ENCODE measurements at regions not wholly inside any gene's neighbourhood (a gene's known extent, or its start where the extent isn't known, plus 50 kb on each side); places are given as distances from the start of the nearest gene placed in this dataset.

- TF ChIP-seq ZBED4 (CRISPR knock-in tag; IDR thresholded peaks at IDR 0.05; ENCODE audit: borderline replicate concordance) (no peak), ZNF607 (CRISPR knock-in tag; IDR thresholded peaks at IDR 0.05; ENCODE audit: borderline replicate concordance) (no peak), NONO (IDR thresholded peaks at IDR 0.05) (no peak), NONO (CRISPR knock-in tag; conservative IDR thresholded peaks at IDR 0.05) (0 out of 2 replicates have a peak, but pooled peaks have one; percentile 32), E2F1 (CRISPR knock-in tag; IDR thresholded peaks at IDR 0.05) (no peak), ELF1 (CRISPR knock-in tag; IDR thresholded peaks at IDR 0.05) (no peak), ZNF234 (CRISPR knock-in tag; conservative IDR thresholded peaks at IDR 0.05) (no peak), ZNF782 (CRISPR knock-in tag; IDR thresholded peaks at IDR 0.05; ENCODE audit: borderline replicate concordance) (no peak), ZNF672 (CRISPR knock-in tag; IDR thresholded peaks at IDR 0.05) (no peak), CEBPZ (IDR thresholded peaks at IDR 0.05; ENCODE audit: low read length) (no peak)
- TF ChIP-seq, protein P1, sequence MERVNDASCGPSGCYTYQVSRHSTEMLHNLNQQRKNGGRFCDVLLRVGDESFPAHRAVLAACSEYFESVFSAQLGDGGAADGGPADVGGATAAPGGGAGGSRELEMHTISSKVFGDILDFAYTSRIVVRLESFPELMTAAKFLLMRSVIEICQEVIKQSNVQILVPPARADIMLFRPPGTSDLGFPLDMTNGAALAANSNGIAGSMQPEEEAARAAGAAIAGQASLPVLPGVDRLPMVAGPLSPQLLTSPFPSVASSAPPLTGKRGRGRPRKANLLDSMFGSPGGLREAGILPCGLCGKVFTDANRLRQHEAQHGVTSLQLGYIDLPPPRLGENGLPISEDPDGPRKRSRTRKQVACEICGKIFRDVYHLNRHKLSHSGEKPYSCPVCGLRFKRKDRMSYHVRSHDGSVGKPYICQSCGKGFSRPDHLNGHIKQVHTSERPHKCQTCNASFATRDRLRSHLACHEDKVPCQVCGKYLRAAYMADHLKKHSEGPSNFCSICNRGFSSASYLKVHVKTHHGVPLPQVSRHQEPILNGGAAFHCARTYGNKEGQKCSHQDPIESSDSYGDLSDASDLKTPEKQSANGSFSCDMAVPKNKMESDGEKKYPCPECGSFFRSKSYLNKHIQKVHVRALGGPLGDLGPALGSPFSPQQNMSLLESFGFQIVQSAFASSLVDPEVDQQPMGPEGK (CRISPR knock-in tag; IDR thresholded peaks at IDR 0.05), result 0 out of 2 replicates have a peak, but pooled peaks have one; percentile 38
- TF ChIP-seq, protein P2, sequence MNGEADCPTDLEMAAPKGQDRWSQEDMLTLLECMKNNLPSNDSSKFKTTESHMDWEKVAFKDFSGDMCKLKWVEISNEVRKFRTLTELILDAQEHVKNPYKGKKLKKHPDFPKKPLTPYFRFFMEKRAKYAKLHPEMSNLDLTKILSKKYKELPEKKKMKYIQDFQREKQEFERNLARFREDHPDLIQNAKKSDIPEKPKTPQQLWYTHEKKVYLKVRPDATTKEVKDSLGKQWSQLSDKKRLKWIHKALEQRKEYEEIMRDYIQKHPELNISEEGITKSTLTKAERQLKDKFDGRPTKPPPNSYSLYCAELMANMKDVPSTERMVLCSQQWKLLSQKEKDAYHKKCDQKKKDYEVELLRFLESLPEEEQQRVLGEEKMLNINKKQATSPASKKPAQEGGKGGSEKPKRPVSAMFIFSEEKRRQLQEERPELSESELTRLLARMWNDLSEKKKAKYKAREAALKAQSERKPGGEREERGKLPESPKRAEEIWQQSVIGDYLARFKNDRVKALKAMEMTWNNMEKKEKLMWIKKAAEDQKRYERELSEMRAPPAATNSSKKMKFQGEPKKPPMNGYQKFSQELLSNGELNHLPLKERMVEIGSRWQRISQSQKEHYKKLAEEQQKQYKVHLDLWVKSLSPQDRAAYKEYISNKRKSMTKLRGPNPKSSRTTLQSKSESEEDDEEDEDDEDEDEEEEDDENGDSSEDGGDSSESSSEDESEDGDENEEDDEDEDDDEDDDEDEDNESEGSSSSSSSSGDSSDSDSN (CRISPR knock-in tag; IDR thresholded peaks at IDR 0.05), result peak; percentile 24; the same call in 1 of the 2 replicates
- TF ChIP-seq, protein P3, sequence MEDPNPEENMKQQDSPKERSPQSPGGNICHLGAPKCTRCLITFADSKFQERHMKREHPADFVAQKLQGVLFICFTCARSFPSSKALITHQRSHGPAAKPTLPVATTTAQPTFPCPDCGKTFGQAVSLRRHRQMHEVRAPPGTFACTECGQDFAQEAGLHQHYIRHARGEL (CRISPR knock-in tag; IDR thresholded peaks at IDR 0.05), result no peak
Measured at GRCh38 chr6:27687154-27688013, 214.5 kb upstream of the ZNF184 start (continued).

Measured in HepG2 (cell line).